ENCODE measurements at regions not wholly inside any gene's neighbourhood (a gene's known extent, or its start where the extent isn't known, plus 50 kb on each side); places are given as distances from the start of the nearest gene placed in this dataset.

GRCh38 chr7:26522633-26523032, 231.0 kb downstream of the SNX10 start:
- TF ChIP-seq CTCF (IDR thresholded peaks at IDR 0.05; ENCODE audit: poor library complexity) = no peak
- TF ChIP-seq EZH2 (IDR thresholded peaks at IDR 0.05; ENCODE audit: borderline replicate concordance) = no peak
- TF ChIP-seq EZH2phosphoT487 (IDR thresholded peaks at IDR 0.05; ENCODE audit: low read depth, severe bottlenecking, unreplicated experiment) = no peak
- 90% methylated on average over 1 of the region's 1 CpG for WGBS (ENCODE audit: low lambda C conversion rate, missing lambda C conversion rate)
- Histone ChIP-seq H3K27ac (no peak overlapping the region), H3K4me3 (no peak overlapping the region), H3K4me1 (ENCODE audit: insufficient read depth) (no peaks in the 10 kb centered on the region), H4K20me1 (ENCODE audit: insufficient read depth, poor library complexity, severe bottlenecking) (no peaks in the 10 kb centered on the region), H3K36me3 (replicated peaks; ENCODE audit: insufficient read depth, low read depth) (no peaks in the 10 kb centered on the region), H3K9me2 (replicated peaks; ENCODE audit: insufficient read depth) (no peaks in the 10 kb centered on the region), H2AFZ (no peak overlapping the region), H3K4me2 (no peak overlapping the region), H3K79me2 (no peaks in the 10 kb centered on the region), H3K9me3 (ENCODE audit: low read depth) (peaks cover 4% of the 10 kb centered on the region), H3K27me3 (no peaks in the 10 kb centered on the region)
- DNase-seq (ENCODE audit: low spot score) = no peak

GRCh38 chr7:26525398-26526264, 234.0 kb downstream of the SNX10 start:
- Histone ChIP-seq H3K79me2 (no peaks in the 10 kb centered on the region), H4K20me1 (ENCODE audit: insufficient read depth, poor library complexity, severe bottlenecking) (no peaks in the 10 kb centered on the region), H3K4me2 (no peak overlapping the region), H3K9me2 (replicated peaks; ENCODE audit: insufficient read depth) (no peaks in the 10 kb centered on the region), H3K27ac (no peak overlapping the region), H3K36me3 (replicated peaks; ENCODE audit: insufficient read depth, low read depth) (no peaks in the 10 kb centered on the region), H3K4me1 (ENCODE audit: insufficient read depth) (no peaks in the 10 kb centered on the region), H3K4me3 (no peak overlapping the region), H3K9me3 (ENCODE audit: low read depth) (peaks cover 4% of the 10 kb centered on the region), H3K27me3 (peaks cover 5% of the 10 kb centered on the region), H2AFZ (no peak overlapping the region)
- no peak for DNase-seq (ENCODE audit: low spot score)
- no peak for TF ChIP-seq CTCF (IDR thresholded peaks at IDR 0.05; ENCODE audit: poor library complexity)
- no peak for TF ChIP-seq EZH2phosphoT487 (IDR thresholded peaks at IDR 0.05; ENCODE audit: low read depth, severe bottlenecking, unreplicated experiment)
- TF ChIP-seq EZH2 (IDR thresholded peaks at IDR 0.05; ENCODE audit: borderline replicate concordance) = no peak
- WGBS (ENCODE audit: low lambda C conversion rate, missing lambda C conversion rate) = 75% methylated on average over 16 of the region's 16 CpGs

- no peaks in the 10 kb centered on the region for H3K79me2 ChIP-seq
- H3K36me3 ChIP-seq (replicated peaks; ENCODE audit: insufficient read depth, low read depth) = no peaks in the 10 kb centered on the region
- H3K27me3 ChIP-seq = peaks cover 9% of the 10 kb centered on the region
- H4K20me1 ChIP-seq (ENCODE audit: insufficient read depth, poor library complexity, severe bottlenecking) = no peaks in the 10 kb centered on the region
- H3K27ac ChIP-seq = no peak overlapping the region
- peaks cover 4% of the 10 kb centered on the region for H3K9me3 ChIP-seq (ENCODE audit: low read depth)
- H3K9me2 ChIP-seq (replicated peaks; ENCODE audit: insufficient read depth) = no peaks in the 10 kb centered on the region
- H2AFZ ChIP-seq = no peak overlapping the region
- no peaks in the 10 kb centered on the region for H3K4me1 ChIP-seq (ENCODE audit: insufficient read depth)
- DNase-seq (ENCODE audit: low spot score) = no peak
- 69% methylated on average over 4 of the region's 4 CpGs for WGBS (ENCODE audit: low lambda C conversion rate, missing lambda C conversion rate)
- TF ChIP-seq EZH2 (IDR thresholded peaks at IDR 0.05; ENCODE audit: borderline replicate concordance) (no peak), CTCF (IDR thresholded peaks at IDR 0.05; ENCODE audit: poor library complexity) (no peak), EZH2phosphoT487 (IDR thresholded peaks at IDR 0.05; ENCODE audit: low read depth, severe bottlenecking, unreplicated experiment) (no peak)
- H3K4me3 ChIP-seq = no peak overlapping the region
- no peak overlapping the region for H3K4me2 ChIP-seq
Measured at GRCh38 chr7:26526265-26526587, 234.6 kb downstream of the SNX10 start.

All from hepatocyte (in vitro differentiated cells).